ENCODE measurements at regions not wholly inside any gene's neighbourhood (a gene's known extent, or its start where the extent isn't known, plus 50 kb on each side); places are given as distances from the start of the nearest gene placed in this dataset.
"Not testable (repeated sequence)": the region's sequence is repeated elsewhere in the genome, so short reads cannot be mapped to it uniquely, and the experiment has no call there.

GRCh38 chr13:80070024-80070703, 270.8 kb downstream of the SPRY2 start:
- DNase-seq: no peak

DNA sequence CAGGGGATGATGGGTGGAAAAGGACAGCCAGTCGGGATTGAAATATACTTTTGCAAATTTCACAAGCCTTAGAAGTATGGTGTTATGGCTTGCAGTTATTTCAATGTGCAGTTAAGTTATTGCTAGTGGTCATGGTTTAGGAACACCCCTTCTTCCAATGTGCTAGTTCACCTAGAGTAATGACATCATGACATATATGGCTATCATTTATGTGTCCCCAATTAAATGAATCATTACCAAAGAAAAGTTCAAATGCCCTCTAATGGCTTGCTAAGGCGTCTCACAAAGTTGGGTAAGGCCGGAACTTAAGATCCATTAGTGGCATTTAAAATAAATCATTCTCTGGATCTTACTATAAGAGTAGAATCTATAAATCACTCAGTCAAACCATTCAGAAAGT, 271.6 kb downstream of the SPRY2 start:
- no peak for DNase-seq

DNA sequence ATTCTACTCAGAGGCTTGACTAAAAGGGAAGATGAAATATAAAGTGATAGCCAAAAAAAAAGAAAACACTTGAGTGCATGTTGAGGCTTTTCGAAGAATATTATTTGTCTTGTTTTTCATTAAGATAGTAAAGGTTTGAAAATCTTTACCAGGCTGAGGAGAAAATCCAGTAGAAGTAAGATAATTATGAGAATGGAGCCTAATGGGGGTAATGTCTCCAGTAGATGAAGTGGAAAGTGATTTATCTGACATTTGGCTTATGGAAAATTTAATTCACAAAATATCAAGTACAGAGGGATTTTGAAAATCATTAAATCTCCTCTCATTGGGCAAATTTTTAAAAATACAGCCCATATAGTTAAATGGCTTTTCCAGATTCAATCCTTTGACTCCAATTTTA, 274.9 kb downstream of the SPRY2 start:
- no peak for DNase-seq

DNA sequence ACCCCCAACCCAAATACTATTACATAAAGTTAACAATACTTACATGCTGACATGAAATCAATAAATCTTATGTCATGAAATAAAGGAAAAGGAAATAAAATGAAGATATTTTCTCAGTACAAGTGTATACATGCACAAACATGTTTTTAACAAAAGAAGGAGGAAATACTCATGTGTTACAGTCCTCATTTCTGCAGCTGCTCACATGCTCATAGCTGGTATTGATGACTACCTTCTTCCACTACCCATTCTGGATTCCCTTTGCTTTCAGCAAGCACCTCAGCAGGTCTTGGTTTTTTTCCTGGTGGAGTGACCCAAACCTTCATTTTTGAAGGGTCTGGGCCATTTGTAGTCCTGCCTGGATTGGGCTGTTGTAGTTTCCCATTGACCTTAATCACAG, 278.5 kb downstream of the SPRY2 start:
- not testable (repeated sequence) for DNase-seq

DNA sequence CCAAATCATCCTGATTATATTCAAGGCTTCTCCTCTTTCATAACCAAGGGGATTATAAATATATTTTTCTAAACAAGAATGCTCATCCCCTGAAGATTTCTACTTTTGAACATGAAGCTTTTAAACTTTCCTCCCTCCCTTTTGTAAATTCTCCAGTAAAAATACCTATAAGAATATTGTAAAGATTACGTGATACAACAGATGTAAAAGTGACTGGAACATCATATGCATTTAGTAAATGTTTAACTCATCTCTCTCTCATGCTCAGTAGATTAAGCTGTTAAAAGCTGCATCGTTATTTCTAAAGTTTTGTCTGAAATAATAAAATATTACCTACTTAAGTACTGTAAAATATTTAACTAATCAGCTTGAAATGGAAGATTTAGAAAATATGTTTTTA, 281.1 kb downstream of the SPRY2 start:
- no peak for DNase-seq

- no peak for DNase-seq
These were observed 282.3 kb downstream of the SPRY2 start for GRCh38 chr13:80058626-80059025.

GRCh38 chr13:80055847-80056246, 285.1 kb downstream of the SPRY2 start:
- DNase-seq: no peak

DNA sequence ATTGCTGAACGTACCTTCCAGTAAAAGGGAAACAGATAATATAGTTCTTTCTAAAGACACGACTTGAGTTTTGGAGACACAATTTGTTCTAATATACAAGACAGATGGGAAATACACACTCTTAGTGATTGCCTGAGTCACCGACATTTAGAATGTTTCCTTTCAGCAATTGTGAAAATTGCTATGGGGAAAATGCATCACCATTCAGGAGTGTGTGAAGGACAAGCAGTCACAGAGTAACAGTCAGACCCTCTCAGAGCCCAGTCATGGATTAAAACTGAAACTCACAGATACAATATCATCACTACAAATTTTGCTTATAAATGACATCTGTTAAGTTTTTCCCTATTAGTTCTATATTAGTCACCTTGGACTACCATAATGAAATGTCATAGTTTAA, 286.1 kb downstream of the SPRY2 start:
- DNase-seq: no peak

DNA sequence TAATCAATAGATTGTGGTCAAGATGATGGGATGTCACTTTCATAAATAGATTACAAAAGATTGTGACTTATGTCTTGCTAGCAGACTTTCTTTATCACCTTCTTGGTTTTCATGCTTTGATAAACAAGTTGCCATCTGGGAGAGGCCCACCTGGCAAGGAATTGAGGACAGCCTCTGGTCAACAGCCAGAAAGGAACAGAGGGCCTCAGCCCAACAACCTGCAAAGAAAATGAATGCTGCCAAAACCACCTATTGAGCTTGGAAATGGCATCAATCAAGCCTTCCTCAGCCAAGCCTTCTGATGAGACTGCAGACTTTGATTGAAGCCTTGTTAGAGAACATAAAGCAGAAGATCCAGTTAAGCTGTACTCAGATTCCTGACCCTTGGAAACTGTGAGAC, 288.6 kb downstream of the SPRY2 start:
- DNase-seq: no peak

- DNase-seq: no peak
These were observed 290.7 kb downstream of the SPRY2 start for GRCh38 chr13:80050252-80050651.

GRCh38 chr13:80048802-80049201, 292.1 kb downstream of the SPRY2 start:
- DNase-seq: peak; percentile 99 to 100

- no peak for DNase-seq
These were observed 292.9 kb downstream of the SPRY2 start for GRCh38 chr13:80048030-80048429.

- DNase-seq: no peak
These were observed 293.5 kb downstream of the SPRY2 start for GRCh38 chr13:80047406-80047805.

GRCh38 chr13:80040981-80041317, 300.0 kb downstream of the SPRY2 start:
- peak; percentile 76 to 88 for DNase-seq

DNA sequence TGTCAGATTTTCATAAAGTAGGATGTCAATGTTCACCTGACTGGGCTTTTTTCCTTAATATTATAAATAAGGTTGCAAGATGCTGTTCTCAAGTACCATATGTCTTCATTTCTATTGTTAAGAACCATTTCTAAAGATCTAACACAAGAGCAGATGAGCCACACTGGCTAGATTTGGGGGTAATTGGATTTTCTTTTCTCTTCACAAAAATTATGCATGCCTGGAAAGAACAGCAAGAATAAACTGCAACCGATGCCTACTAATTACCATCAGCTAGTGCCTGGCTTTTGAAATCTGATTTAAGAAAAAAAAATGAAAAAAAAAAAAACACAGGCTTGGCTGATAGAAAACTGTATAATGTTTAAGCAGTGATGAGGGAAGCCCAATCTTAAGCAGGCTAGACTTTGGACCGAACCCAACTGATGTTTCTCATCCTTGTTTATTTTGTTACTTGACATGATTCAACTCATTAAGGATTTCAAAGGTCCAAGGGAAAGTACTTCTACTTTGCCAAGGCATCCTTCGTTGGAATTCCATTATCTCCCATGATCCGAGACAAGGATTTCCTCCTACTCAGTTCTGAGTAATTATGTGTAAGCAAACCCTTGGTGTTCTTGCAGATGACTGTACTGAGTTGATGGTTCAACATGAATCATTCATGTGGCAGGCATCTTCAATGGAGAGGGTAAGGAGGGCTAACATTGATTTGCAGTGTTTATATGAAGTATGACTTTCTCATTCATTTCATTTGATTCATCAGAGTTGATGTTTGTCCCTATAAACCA, 300.5 kb downstream of the SPRY2 start:
- DNase-seq: peak; percentile 73 to 74

GRCh38 chr13:80039000-80039399, 301.9 kb downstream of the SPRY2 start:
- peak; percentile 33 to 45 for DNase-seq

DNA sequence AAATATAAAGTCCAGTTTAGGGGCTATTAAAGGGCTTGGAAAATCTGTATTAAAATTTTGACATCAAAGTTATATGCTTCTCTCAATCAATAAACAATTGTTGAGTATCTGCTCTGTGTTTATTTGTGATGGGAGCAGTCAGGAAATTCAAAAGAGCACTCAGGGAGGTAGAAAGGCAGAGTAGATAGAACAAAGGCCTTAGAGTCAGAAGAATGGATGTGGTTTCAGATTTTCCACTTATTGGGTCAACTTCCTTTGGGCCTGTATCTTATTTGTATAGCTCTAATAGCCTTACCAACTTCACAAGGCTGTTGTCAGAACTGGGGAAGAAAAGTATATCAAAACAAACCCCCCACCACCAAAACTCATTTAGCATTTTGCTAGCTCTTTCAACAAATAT, 302.6 kb downstream of the SPRY2 start:
- no peak for DNase-seq

GRCh38 chr13:80037505-80037888, 303.4 kb downstream of the SPRY2 start:
- peak; percentile 75 to 90 for DNase-seq

- DNase-seq: peak; percentile 92 to 94
These were observed 304.0 kb downstream of the SPRY2 start for GRCh38 chr13:80036845-80037504.

DNA sequence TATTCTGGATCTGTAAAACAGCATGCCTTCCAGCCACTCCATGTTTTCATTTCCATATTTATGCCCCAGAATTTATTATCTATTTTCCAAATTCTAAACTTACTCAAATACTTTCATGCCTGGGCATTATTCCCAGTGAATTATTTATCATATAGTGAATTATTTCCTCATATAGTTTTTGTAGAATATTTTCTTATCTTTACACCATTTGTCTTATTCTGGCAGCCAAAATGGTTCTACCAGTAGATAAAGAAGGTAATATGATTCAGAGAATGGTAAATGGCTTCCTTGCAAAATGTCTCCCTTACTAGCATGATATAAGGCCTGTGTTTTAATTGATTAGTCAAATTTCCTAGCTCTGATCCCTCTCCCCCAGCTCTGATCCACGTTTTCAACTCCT, 305.8 kb downstream of the SPRY2 start:
- DNase-seq: no peak

- DNase-seq: peak; percentile 48 to 53
These were observed 307.0 kb downstream of the SPRY2 start for GRCh38 chr13:80033951-80034350.

GRCh38 chr13:80033286-80033685, 307.6 kb downstream of the SPRY2 start:
- DNase-seq: no peak

GRCh38 chr13:80030491-80030890, 310.4 kb downstream of the SPRY2 start:
- peak; percentile 81 for DNase-seq

DNA sequence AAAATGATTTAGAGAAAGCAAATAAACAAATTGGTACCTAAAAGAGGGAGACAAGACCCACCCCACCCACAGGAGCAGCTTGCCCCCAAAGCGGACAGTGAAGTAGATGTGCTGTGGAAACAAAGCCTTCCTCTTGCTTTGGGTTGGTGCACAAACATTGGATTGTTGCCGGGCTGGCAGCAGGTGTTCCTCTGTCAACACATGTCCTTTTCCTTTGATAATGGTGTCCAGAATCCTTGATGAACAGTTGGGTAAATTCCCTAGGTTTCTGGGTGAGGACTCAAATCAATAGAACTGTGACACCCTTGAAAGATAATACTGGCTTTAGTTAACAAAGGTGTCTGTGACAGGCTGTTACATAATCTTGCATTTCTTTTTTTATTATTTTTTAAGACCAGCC, 311.8 kb downstream of the SPRY2 start:
- DNase-seq: no peak
